DND-41 (cell line): ENCODE measurements at regions not wholly inside any gene's neighbourhood (a gene's known extent, or its start where the extent isn't known, plus 50 kb on each side); places are given as distances from the start of the nearest gene placed in this dataset.

Source experiments
- EZH2 ChIP-seq: IDR thresholded peaks from 3 replicates; pipeline ENCODE4 v1.6.1; 2012; ENCODE audit warnings: borderline replicate concordance, low read depth, mild to moderate bottlenecking, moderate library complexity, low read length, inconsistent platforms; ENCODE audit not compliant: severe bottlenecking
- TF ChIP-seq, protein P1 (sequence below): IDR thresholded peaks from 2 replicates; pipeline ENCODE4 v1.5.1; 2012; ENCODE audit warnings: borderline replicate concordance, low read length, moderate library complexity, mild to moderate bottlenecking; ENCODE audit not compliant: poor library complexity, severe bottlenecking; ENCODE audit errors: extremely low read depth

DNA sequence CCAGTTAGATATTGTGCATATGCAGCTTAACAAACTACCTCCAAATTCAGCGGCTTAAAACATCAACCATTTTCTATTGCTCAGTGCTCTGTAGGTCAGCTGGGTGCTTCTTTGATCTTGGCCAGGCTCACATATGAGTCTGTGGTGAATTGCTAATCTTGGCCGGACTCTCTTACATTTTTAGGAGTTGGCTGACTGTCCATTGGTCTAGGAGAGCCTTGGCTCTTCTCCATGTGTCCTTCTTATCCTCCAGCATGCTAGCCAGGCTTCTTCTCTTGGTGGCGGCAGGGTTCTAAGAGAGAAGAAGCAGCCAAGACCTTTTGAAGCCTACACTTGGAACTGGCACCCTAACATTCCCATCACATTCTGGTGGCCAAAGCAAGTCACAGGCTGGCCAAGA is 174.3 kb upstream of the PWP1 start:
- no peak for TF ChIP-seq EZH2
- TF ChIP-seq, protein P1, sequence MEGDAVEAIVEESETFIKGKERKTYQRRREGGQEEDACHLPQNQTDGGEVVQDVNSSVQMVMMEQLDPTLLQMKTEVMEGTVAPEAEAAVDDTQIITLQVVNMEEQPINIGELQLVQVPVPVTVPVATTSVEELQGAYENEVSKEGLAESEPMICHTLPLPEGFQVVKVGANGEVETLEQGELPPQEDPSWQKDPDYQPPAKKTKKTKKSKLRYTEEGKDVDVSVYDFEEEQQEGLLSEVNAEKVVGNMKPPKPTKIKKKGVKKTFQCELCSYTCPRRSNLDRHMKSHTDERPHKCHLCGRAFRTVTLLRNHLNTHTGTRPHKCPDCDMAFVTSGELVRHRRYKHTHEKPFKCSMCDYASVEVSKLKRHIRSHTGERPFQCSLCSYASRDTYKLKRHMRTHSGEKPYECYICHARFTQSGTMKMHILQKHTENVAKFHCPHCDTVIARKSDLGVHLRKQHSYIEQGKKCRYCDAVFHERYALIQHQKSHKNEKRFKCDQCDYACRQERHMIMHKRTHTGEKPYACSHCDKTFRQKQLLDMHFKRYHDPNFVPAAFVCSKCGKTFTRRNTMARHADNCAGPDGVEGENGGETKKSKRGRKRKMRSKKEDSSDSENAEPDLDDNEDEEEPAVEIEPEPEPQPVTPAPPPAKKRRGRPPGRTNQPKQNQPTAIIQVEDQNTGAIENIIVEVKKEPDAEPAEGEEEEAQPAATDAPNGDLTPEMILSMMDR, result no peak
